ENCODE measurements at regions not wholly inside any gene's neighbourhood (a gene's known extent, or its start where the extent isn't known, plus 50 kb on each side); places are given as distances from the start of the nearest gene placed in this dataset.
"Not testable (repeated sequence)": the region's sequence is repeated elsewhere in the genome, so short reads cannot be mapped to it uniquely, and the experiment has no call there.

DNA sequence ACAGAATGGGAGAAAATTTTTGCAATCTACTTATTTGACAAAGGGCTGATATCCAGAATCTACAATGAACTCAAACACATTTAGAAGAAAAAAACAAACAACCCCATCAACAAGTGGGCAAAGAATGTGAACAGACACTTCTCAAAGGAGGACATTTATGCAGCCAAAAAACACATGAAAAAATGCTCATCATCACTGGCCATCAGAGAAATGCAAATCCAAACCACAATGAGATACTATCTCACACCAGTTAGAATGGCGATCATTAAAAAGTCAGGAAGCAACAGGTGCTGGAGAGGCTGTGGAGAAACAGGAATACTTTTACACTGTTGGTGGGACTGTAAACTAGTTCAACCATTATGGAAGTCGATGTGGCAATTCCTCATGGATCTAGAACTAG lies 767.0 kb downstream of the GRXCR1 start:
- H2AFZ ChIP-seq (ENCODE audit: control insufficient read depth, low read depth, low read length); H3K9ac ChIP-seq (ENCODE audit: control insufficient read depth, insufficient read depth, low read length); BruUV-seq (replicated peaks); FAIRE-seq; ATAC-seq; DNase-seq (ENCODE audit: low read depth, low spot score); H3K4me2 ChIP-seq (ENCODE audit: control insufficient read depth, insufficient read depth); in situ Hi-C loops (cut with MboI); H3K36me3 ChIP-seq (ENCODE audit: control insufficient read depth in 2 of 2, insufficient read depth in 2 of 2, low read length in 1 of 2); H3K79me2 ChIP-seq (ENCODE audit: control insufficient read depth, insufficient read depth, low read length); POLR2A ChIA-PET; H3K9me3 ChIP-seq (replicated peaks; ENCODE audit: control insufficient read depth, insufficient read depth, low read length); H4K20me1 ChIP-seq (ENCODE audit: control insufficient read depth, insufficient read depth); CTCF ChIA-PET; H3K27me3 ChIP-seq (replicated peaks in 1 of 2; ENCODE audit: control insufficient read depth in 2 of 2, insufficient read depth in 2 of 2, low read length in 1 of 2); RAD21 ChIA-PET (ENCODE audit: unreplicated experiment); H3K4me3 ChIP-seq; H3K27ac ChIP-seq (ENCODE audit: control insufficient read depth, insufficient read depth); SMC1A ChIA-PET (ENCODE audit: uncharacterized antibody, unreplicated experiment); H3K4me1 ChIP-seq (ENCODE audit: control insufficient read depth, insufficient read depth, low read length); intact Hi-C loops (cut with micrococcal nuclease; ENCODE audit: unreplicated experiment): not testable (repeated sequence)
- WGBS (ENCODE audit: insufficient coverage, insufficient replicate concordance, low lambda C conversion rate, missing lambda C conversion rate): 34% methylated on average over 2 of the region's 2 CpGs

DNA sequence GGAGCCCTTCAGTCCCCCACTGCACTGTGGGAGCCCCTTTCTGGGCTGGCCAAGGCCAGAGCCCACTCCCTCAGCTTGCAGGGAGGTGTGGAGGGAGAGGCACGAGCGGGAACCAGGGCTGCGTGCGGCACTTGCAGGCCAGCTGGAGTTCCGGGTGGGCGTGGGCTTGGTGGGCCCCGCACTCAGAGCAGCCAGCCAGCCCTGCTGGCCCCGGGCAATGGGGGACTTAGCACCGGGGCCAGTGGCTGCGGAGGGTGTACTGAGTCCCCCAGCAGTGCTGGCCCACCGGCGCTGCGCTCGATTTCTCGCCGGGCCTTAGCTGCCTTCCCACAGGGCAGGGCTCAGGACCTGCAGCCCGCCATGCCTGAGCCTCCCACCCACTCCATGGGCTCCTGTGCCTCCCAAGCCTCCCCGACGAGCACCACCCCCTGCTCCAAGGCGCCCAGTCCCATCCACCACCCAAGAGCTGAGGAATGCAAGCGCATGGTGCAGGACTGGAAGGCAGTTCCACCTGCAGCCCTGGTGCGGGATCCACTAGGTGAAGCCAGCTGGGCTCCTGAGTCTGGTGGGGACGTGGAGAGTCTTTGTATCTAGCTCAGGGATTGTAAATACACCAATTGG lies 776.2 kb downstream of the KCTD8 start:
- BruUV-seq (replicated peaks); CTCF ChIA-PET; H3K27ac ChIP-seq (ENCODE audit: control insufficient read depth, insufficient read depth); in situ Hi-C loops (cut with MboI); POLR2A ChIA-PET; H3K4me3 ChIP-seq; SMC1A ChIA-PET (ENCODE audit: uncharacterized antibody, unreplicated experiment); ATAC-seq; intact Hi-C loops (cut with micrococcal nuclease; ENCODE audit: unreplicated experiment); DNase-seq (ENCODE audit: low read depth, low spot score); H3K9me3 ChIP-seq (replicated peaks; ENCODE audit: control insufficient read depth, insufficient read depth, low read length); H3K27me3 ChIP-seq (replicated peaks in 1 of 2; ENCODE audit: control insufficient read depth in 2 of 2, insufficient read depth in 2 of 2, low read length in 1 of 2); H3K4me1 ChIP-seq (ENCODE audit: control insufficient read depth, insufficient read depth, low read length); H3K4me2 ChIP-seq (ENCODE audit: control insufficient read depth, insufficient read depth); FAIRE-seq; H3K36me3 ChIP-seq (ENCODE audit: control insufficient read depth in 2 of 2, insufficient read depth in 2 of 2, low read length in 1 of 2); H3K9ac ChIP-seq (ENCODE audit: control insufficient read depth, insufficient read depth, low read length); H2AFZ ChIP-seq (ENCODE audit: control insufficient read depth, low read depth, low read length); H4K20me1 ChIP-seq (ENCODE audit: control insufficient read depth, insufficient read depth); H3K79me2 ChIP-seq (ENCODE audit: control insufficient read depth, insufficient read depth, low read length); RAD21 ChIA-PET (ENCODE audit: unreplicated experiment): not testable (repeated sequence)
- 48% methylated on average over 7 of the region's 23 CpGs for WGBS (ENCODE audit: insufficient coverage, insufficient replicate concordance, low lambda C conversion rate, missing lambda C conversion rate)

DNA sequence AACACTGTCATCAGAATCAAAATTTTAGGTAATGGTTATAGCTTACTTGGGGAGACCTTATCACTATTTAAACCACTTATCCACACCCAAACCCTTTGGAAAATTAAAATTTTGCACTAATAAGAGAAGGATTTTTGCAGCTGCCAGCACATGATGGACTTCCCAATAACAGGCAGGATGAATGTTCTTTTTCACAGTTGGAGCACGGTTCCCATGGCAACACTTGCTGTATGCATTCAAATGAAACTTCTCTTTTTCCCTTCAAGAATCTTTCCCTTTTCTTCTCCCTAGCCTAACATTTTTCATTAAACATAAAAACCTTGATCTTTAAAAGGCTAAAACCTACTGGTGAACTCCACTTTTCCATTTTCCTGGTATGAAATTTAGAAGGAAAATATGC lies 768.2 kb downstream of the KCTD8 start:
- Histone ChIP-seq H3K9me3 (replicated peaks; ENCODE audit: control insufficient read depth, insufficient read depth, low read length) (no peaks in the 10 kb centered on the region), H3K79me2 (ENCODE audit: control insufficient read depth, insufficient read depth, low read length) (no peaks in the 10 kb centered on the region), H3K4me1 (ENCODE audit: control insufficient read depth, insufficient read depth, low read length) (no peaks in the 10 kb centered on the region), H2AFZ (ENCODE audit: control insufficient read depth, low read depth, low read length) (no peak overlapping the region), H3K27ac (ENCODE audit: control insufficient read depth, insufficient read depth) (no peak overlapping the region), H3K4me3 (no peak overlapping the region), H3K36me3 (ENCODE audit: control insufficient read depth in 2 of 2, insufficient read depth in 2 of 2, low read length in 1 of 2) (no peaks in the 10 kb centered on the region), H4K20me1 (ENCODE audit: control insufficient read depth, insufficient read depth) (no peaks in the 10 kb centered on the region), H3K9ac (ENCODE audit: control insufficient read depth, insufficient read depth, low read length) (no peak overlapping the region), H3K27me3 (replicated peaks in 1 of 2; ENCODE audit: control insufficient read depth in 2 of 2, insufficient read depth in 2 of 2, low read length in 1 of 2) (no peaks in the 10 kb centered on the region), H3K4me2 (ENCODE audit: control insufficient read depth, insufficient read depth) (no peak overlapping the region)
- CTCF ChIA-PET: no interaction called here
- in situ Hi-C loops (cut with MboI) (no loop called here), intact Hi-C loops (cut with micrococcal nuclease; ENCODE audit: unreplicated experiment) (no loop called here)
- SMC1A ChIA-PET (ENCODE audit: uncharacterized antibody, unreplicated experiment): no interaction called here
- FAIRE-seq: no peak
- DNase-seq (ENCODE audit: low read depth, low spot score): no peak
- no TSS peak for BruUV-seq (replicated peaks)
- no peak for ATAC-seq
- POLR2A ChIA-PET: no interaction called here
- RAD21 ChIA-PET (ENCODE audit: unreplicated experiment): no interaction called here
- WGBS (ENCODE audit: insufficient coverage, insufficient replicate concordance, low lambda C conversion rate, missing lambda C conversion rate): 30% methylated on average over 1 of the region's 1 CpG
- TF ChIP-seq KDM1A (IDR thresholded peaks at IDR 0.05; ENCODE audit: borderline replicate concordance) (no peak), SUZ12 (IDR thresholded peaks at IDR 0.05; ENCODE audit: unreplicated experiment) (no peak), ETV6 (conservative IDR thresholded peaks at IDR 0.05 in 1 of 2, IDR thresholded peaks at IDR 0.05 in 1 of 2; ENCODE audit: borderline replicate concordance in 1 of 2, low read depth in 1 of 2) (no peak), CHD4 (IDR thresholded peaks at IDR 0.05) (no peak), NR2C2 (IDR thresholded peaks at IDR 0.05; ENCODE audit: borderline replicate concordance, control insufficient read depth, insufficient read length, low read depth) (no peak), RELA (IDR thresholded peaks at IDR 0.05; ENCODE audit: borderline replicate concordance, partially characterized antibody) (no peak), ZNF24 (IDR thresholded peaks at IDR 0.05) (no peak), SUPT20H (IDR thresholded peaks at IDR 0.05; ENCODE audit: borderline replicate concordance, control insufficient read depth, low read depth, low read length) (no peak)
- TF ChIP-seq, protein P1, sequence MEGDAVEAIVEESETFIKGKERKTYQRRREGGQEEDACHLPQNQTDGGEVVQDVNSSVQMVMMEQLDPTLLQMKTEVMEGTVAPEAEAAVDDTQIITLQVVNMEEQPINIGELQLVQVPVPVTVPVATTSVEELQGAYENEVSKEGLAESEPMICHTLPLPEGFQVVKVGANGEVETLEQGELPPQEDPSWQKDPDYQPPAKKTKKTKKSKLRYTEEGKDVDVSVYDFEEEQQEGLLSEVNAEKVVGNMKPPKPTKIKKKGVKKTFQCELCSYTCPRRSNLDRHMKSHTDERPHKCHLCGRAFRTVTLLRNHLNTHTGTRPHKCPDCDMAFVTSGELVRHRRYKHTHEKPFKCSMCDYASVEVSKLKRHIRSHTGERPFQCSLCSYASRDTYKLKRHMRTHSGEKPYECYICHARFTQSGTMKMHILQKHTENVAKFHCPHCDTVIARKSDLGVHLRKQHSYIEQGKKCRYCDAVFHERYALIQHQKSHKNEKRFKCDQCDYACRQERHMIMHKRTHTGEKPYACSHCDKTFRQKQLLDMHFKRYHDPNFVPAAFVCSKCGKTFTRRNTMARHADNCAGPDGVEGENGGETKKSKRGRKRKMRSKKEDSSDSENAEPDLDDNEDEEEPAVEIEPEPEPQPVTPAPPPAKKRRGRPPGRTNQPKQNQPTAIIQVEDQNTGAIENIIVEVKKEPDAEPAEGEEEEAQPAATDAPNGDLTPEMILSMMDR (IDR thresholded peaks at IDR 0.05 in 2 of 3, conservative IDR thresholded peaks at IDR 0.05 in 1 of 3; ENCODE audit: control insufficient read depth in 2 of 3, extremely low read depth in 1 of 3, insufficient read depth in 1 of 3, low read depth in 3 of 3, low read length in 3 of 3): no peak

All from GM12878 (cell line).